Keratinocyte (primary cell): ENCODE measurements at regions not wholly inside any gene's neighbourhood (a gene's known extent, or its start where the extent isn't known, plus 50 kb on each side); places are given as distances from the start of the nearest gene placed in this dataset.

Experiments used
- DNase-seq: peaks from one replicate; pipeline ENCODE4 v3.0.0-alpha.2; 2011; ENCODE audit warnings: low read depth, missing footprints, low spot score
- FAIRE-seq: peaks from 2 replicates; lab custom pipeline; 2011; peaks lifted over from hg19 to GRCh38; lab: Jason Lieb, UNC
- H2AFZ ChIP-seq: 2 replicates; pipeline ENCODE4 v1.6.0; 2012; ENCODE audit warnings: low read length, control low read depth, inconsistent platforms; ENCODE audit not compliant: control insufficient read depth
- H3K27ac ChIP-seq: 2 replicates; pipeline ENCODE4 v1.5.1; 2011; ENCODE audit warnings: low read length; ENCODE audit not compliant: control insufficient read depth, insufficient read depth
- H3K27me3 ChIP-seq: 3 replicates; pipeline ENCODE4 v1.6.0; 2011; ENCODE audit warnings: low read length; ENCODE audit not compliant: control insufficient read depth, insufficient read depth; ENCODE audit errors: extremely low read depth
- H3K36me3 ChIP-seq, 2 experiments: 2 replicates in 1 of 2; 3 replicates in 1 of 2; pipeline ENCODE4 v1.5.1; 2011; ENCODE audit warnings: low read length in 2 of 2, mild to moderate bottlenecking in 1 of 2; ENCODE audit not compliant: control insufficient read depth in 2 of 2, insufficient read depth in 2 of 2; ENCODE audit errors: extremely low read depth in 1 of 2
- H3K4me1 ChIP-seq: 3 replicates; pipeline ENCODE4 v1.5.1; 2011; ENCODE audit warnings: low read length; ENCODE audit not compliant: control insufficient read depth, insufficient read depth; ENCODE audit errors: extremely low read depth
- H3K4me2 ChIP-seq: 3 replicates; pipeline ENCODE4 v1.6.0; 2011; ENCODE audit warnings: low read depth, low read length; ENCODE audit not compliant: control insufficient read depth, insufficient read depth; ENCODE audit errors: extremely low read depth
- H3K4me3 ChIP-seq, 3 experiments: fragments of 200-600 bp in 1 of 3; sonication (generic) in 1 of 3; 2 replicates in 2 of 3; 3 replicates in 1 of 3; pipeline ENCODE4 v1.5.1; 2011 to 2016; ENCODE audit warnings: low read length in 3 of 3, mild to moderate bottlenecking in 3 of 3, control low read depth in 2 of 3, inconsistent platforms in 1 of 3, low read depth in 1 of 3, mixed read lengths in 1 of 3, mixed run types in 1 of 3, moderate library complexity in 1 of 3; ENCODE audit not compliant: control insufficient read depth in 2 of 3, insufficient read depth in 2 of 3; ENCODE audit errors: extremely low read depth in 1 of 3
- H3K79me2 ChIP-seq: 2 replicates; pipeline ENCODE4 v1.6.0; 2012; ENCODE audit warnings: low read length; ENCODE audit not compliant: control insufficient read depth, insufficient read depth
- H3K9ac ChIP-seq: 3 replicates; pipeline ENCODE4 v1.6.0; 2011; ENCODE audit warnings: low read length; ENCODE audit not compliant: control insufficient read depth, insufficient read depth; ENCODE audit errors: extremely low read depth
- H3K9me1 ChIP-seq: 3 replicates; pipeline ENCODE4 v1.6.0; 2011; ENCODE audit warnings: low read length; ENCODE audit not compliant: control insufficient read depth, insufficient read depth; ENCODE audit errors: extremely low read depth
- H3K9me3 ChIP-seq: 2 replicates; pipeline ENCODE4 v1.5.1; 2012; ENCODE audit warnings: low read depth, low read length; ENCODE audit not compliant: control insufficient read depth
- H4K20me1 ChIP-seq: 3 replicates; pipeline ENCODE4 v1.6.0; 2011; ENCODE audit warnings: low read length; ENCODE audit not compliant: control insufficient read depth, insufficient read depth; ENCODE audit errors: extremely low read depth
- CTCF ChIP-seq, 3 experiments: IDR thresholded peaks in 1 of 3; conservative IDR thresholded peaks in 1 of 3; optimal IDR thresholded peaks in 1 of 3; 2 replicates in 2 of 3; 3 replicates in 1 of 3; pipeline versions ENCODE3 to v1.5.1; 2011; ENCODE audit warnings: low read length in 3 of 3, mild to moderate bottlenecking in 3 of 3, moderate library complexity in 2 of 3, control low read depth in 1 of 3, inconsistent platforms in 1 of 3; ENCODE audit not compliant: insufficient read depth in 2 of 3; ENCODE audit errors: extremely low read depth in 1 of 3
- EZH2 ChIP-seq: IDR thresholded peaks from one replicate; pipeline ENCODE4 v1.6.1; 2012; ENCODE audit warnings: inconsistent platforms, mild to moderate bottlenecking, low read length, moderate library complexity
- dilution Hi-C: fragments of 300-500 bp; cut with MboI; formaldehyde crosslinking; loops from one replicate; pipeline ENCODE4 v1.7.0; 2020; ENCODE audit warnings: low sequenced_read_pairs; ENCODE audit not compliant: extremely low pct_ligation_motif_present

DNA sequence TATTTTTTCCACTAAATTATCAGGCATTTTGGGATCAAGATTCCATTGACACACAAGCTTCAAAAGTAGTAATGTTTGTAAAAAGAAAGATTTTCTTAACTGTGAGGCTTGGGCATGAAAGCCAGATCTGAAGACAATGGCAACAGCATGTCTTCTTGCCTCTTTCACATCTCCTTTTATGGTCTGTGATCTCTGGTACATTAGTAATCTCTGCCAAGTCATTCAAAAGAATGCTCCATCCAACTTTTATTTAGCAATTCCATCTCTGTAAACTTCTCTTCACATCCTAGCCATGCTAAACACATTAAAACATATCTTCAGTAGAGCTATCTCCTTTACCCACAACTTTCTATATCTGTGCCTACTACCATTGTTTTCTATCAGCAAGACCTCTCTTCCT, 465.4 kb downstream of the FAT4 start:
- Histone ChIP-seq H3K9me1 (no peaks in the 10 kb centered on the region), H3K27me3 (no peaks in the 10 kb centered on the region), H3K27ac (no peak overlapping the region), H3K4me1 (no peaks in the 10 kb centered on the region), H3K36me3 (no peaks in the 10 kb centered on the region), H3K9me3 (peaks cover 2% of the 10 kb centered on the region), H2AFZ (no peak overlapping the region), H3K9ac (no peak overlapping the region), H4K20me1 (no peaks in the 10 kb centered on the region), H3K4me3 (no peak overlapping the region), H3K4me2 (no peak overlapping the region), H3K79me2 (no peaks in the 10 kb centered on the region)
- TF ChIP-seq CTCF (optimal IDR thresholded peaks at IDR 0.05 in 1 of 3, IDR thresholded peaks at IDR 0.05 in 1 of 3, conservative IDR thresholded peaks at IDR 0.05 in 1 of 3; ENCODE audit: extremely low read depth in 1 of 3, insufficient read depth in 2 of 3, low read length in 3 of 3) = no peak
- no peak for TF ChIP-seq EZH2
- no peak for DNase-seq
- dilution Hi-C loops = no loop called here
- no peak for FAIRE-seq

DNA sequence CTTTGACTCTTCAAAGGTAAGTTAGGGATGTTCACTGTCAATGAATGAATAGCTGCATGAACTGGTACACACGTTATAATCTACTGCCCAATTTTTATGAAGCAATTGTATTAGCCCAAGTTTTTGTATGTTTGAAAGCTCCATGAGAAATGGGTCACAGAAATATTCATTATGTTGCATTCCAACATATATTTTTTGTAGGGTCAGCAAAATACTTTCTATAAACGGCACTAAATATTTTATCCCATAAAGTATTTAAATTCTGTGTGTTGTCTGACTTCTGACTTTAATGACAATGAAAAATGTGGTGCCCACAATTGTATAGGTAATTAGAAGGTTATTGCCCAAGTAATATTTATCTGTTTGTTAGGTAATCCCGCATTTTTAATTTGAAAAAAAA, 466.0 kb downstream of the FAT4 start:
- dilution Hi-C loops = no loop called here
- Histone ChIP-seq H3K9ac (no peak overlapping the region), H2AFZ (no peak overlapping the region), H3K27me3 (no peaks in the 10 kb centered on the region), H3K9me3 (peaks cover 2% of the 10 kb centered on the region), H3K79me2 (no peaks in the 10 kb centered on the region), H4K20me1 (no peaks in the 10 kb centered on the region), H3K4me3 (no peak overlapping the region), H3K9me1 (no peaks in the 10 kb centered on the region), H3K4me2 (no peak overlapping the region), H3K4me1 (no peaks in the 10 kb centered on the region), H3K36me3 (no peaks in the 10 kb centered on the region), H3K27ac (no peak overlapping the region)
- DNase-seq = no peak
- no peak for FAIRE-seq
- TF ChIP-seq EZH2 (no peak), CTCF (optimal IDR thresholded peaks at IDR 0.05 in 1 of 3, IDR thresholded peaks at IDR 0.05 in 1 of 3, conservative IDR thresholded peaks at IDR 0.05 in 1 of 3; ENCODE audit: extremely low read depth in 1 of 3, insufficient read depth in 2 of 3, low read length in 3 of 3) (no peak)
